SU-DHL-6 (cell line): ENCODE measurements at regions not wholly inside any gene's neighbourhood (a gene's known extent, or its start where the extent isn't known, plus 50 kb on each side); places are given as distances from the start of the nearest gene placed in this dataset.

Experiments used
- H2AFZ ChIP-seq: fragments of 200-600 bp; sonication (generic); 2 replicates; pipeline ENCODE4 v1.6.1; 2014; ENCODE audit warnings: low read depth, mild to moderate bottlenecking, moderate library complexity, mixed read lengths, antibody characterized with exemption, low read length; ENCODE audit not compliant: severe bottlenecking
- H3F3A ChIP-seq: fragments of 200-600 bp; shearing (Covaris generic); 2 replicates; pipeline ENCODE4 v1.6.0; 2016; ENCODE audit warnings: antibody characterized with exemption, mild to moderate bottlenecking; ENCODE audit not compliant: insufficient read depth
- H3K27ac ChIP-seq: fragments of 200-600 bp; sonication (generic); 2 replicates; pipeline ENCODE4 v1.5.1; 2016; ENCODE audit warnings: low read depth, mild to moderate bottlenecking, low read length, moderate library complexity, mixed read lengths
- H3K27me3 ChIP-seq: fragments of 200-600 bp; sonication (generic), shearing (Covaris generic); 2 replicates; pipeline ENCODE4 v1.6.0; 2014; ENCODE audit warnings: mild to moderate bottlenecking, low read length
- H3K36me3 ChIP-seq: fragments of 200-600 bp; sonication (generic); 2 replicates; pipeline ENCODE4 v1.6.1; 2014; ENCODE audit warnings: mild to moderate bottlenecking, low read length, mixed read lengths
- H3K4me2 ChIP-seq: fragments of 300-600, 200-600 bp; shearing (Covaris generic), sonication (generic); 2 replicates; pipeline ENCODE4 v1.6.0; 2014; ENCODE audit warnings: low read length, low read depth, mild to moderate bottlenecking; ENCODE audit not compliant: poor library complexity, severe bottlenecking
- H3K4me3 ChIP-seq: fragments of 200-600 bp; sonication (generic); 2 replicates; pipeline ENCODE4 v1.5.1; 2014; ENCODE audit warnings: antibody characterized with exemption, low read length, mild to moderate bottlenecking, mixed read lengths; ENCODE audit not compliant: insufficient read depth, poor library complexity, severe bottlenecking
- H3K79me2 ChIP-seq: fragments of 200-600 bp; sonication (generic); 2 replicates; pipeline ENCODE4 v1.6.1; 2014; ENCODE audit warnings: mild to moderate bottlenecking, low read length, moderate library complexity; ENCODE audit not compliant: insufficient read depth
- H3K9ac ChIP-seq: fragments of 200-600 bp; sonication (generic); 2 replicates; pipeline ENCODE4 v1.7.0; 2014; ENCODE audit warnings: mild to moderate bottlenecking, low read length
- H3K9me2 ChIP-seq: fragments of 200-600 bp; sonication (generic); replicated peaks from 2 replicates; pipeline ENCODE4 v1.6.1; 2014; ENCODE audit warnings: low read length; ENCODE audit not compliant: insufficient read depth
- H3K9me3 ChIP-seq: fragments of 200-600 bp; sonication (generic); 2 replicates; pipeline ENCODE4 v1.6.1; 2014; ENCODE audit warnings: low read length, mixed read lengths; ENCODE audit not compliant: insufficient read depth
- H4K20me1 ChIP-seq: fragments of 200-600 bp; sonication (generic); 2 replicates; pipeline ENCODE4 v1.6.1; 2014; ENCODE audit warnings: low read depth, mild to moderate bottlenecking, antibody characterized with exemption, low read length, moderate library complexity, mixed read lengths
- CTCF ChIP-seq: fragments of 200-600 bp; sonication (generic); IDR thresholded peaks from one replicate; pipeline ENCODE4 v1.5.1; 2017; ENCODE audit warnings: antibody characterized with exemption, mild to moderate bottlenecking, low read length, moderate library complexity; ENCODE audit not compliant: insufficient read depth, poor library complexity, severe bottlenecking
- EZH2phosphoT487 ChIP-seq: fragments of 200-600 bp; sonication (generic), shearing (Covaris generic); conservative IDR thresholded peaks from 2 replicates; pipeline ENCODE4 v1.6.1; 2018; ENCODE audit warnings: mild to moderate bottlenecking, antibody characterized with exemption, low read length, moderate library complexity, mixed read lengths

DNA sequence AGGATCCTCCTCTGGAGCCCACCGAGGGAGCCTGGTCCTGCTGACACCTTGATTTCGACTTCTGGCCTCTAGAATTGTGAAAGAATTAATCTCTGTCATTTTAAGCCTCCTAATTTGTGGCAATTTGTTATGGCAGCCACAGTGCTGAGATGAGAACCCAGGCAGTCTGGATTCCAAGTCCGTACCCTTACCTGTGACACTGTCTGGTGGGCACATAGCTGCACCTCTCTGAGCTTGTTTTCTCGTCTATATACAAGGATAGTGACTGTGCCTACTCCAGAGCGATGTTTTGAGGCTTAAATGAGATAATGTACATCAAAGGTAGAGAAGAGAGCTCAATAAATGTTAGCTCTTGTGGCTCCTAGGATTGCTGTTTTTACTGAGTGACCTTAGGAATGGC lies 128.4 kb upstream of the MPHOSPH6 start:
- H3K4me2 ChIP-seq, result no peak overlapping the region
- H2AFZ ChIP-seq, result no peak overlapping the region
- no peaks in the 10 kb centered on the region for H3K27me3 ChIP-seq
- no peak overlapping the region for H3K9ac ChIP-seq
- no peaks in the 10 kb centered on the region for H3K9me2 ChIP-seq
- H4K20me1 ChIP-seq, result no peaks in the 10 kb centered on the region
- no peaks in the 10 kb centered on the region for H3K79me2 ChIP-seq
- H3K4me3 ChIP-seq, result no peak overlapping the region
- H3K27ac ChIP-seq, result no peak overlapping the region
- no peaks in the 10 kb centered on the region for H3K9me3 ChIP-seq
- H3K36me3 ChIP-seq, result no peaks in the 10 kb centered on the region
- TF ChIP-seq CTCF (no peak), EZH2phosphoT487 (no peak)
- H3F3A ChIP-seq, result no peaks in the 10 kb centered on the region

GRCh38 chr16:82295290-82296201 lies 125.5 kb upstream of the MPHOSPH6 start:
- H3K9me2 ChIP-seq, result no peaks in the 10 kb centered on the region
- H3F3A ChIP-seq, result no peaks in the 10 kb centered on the region
- H3K36me3 ChIP-seq, result no peaks in the 10 kb centered on the region
- H3K9ac ChIP-seq, result no peak overlapping the region
- no peak overlapping the region for H2AFZ ChIP-seq
- no peak for TF ChIP-seq CTCF
- TF ChIP-seq EZH2phosphoT487, result no peak
- no peaks in the 10 kb centered on the region for H4K20me1 ChIP-seq
- no peaks in the 10 kb centered on the region for H3K9me3 ChIP-seq
- H3K27ac ChIP-seq, result no peak overlapping the region
- no peaks in the 10 kb centered on the region for H3K27me3 ChIP-seq
- H3K4me2 ChIP-seq, result no peak overlapping the region
- H3K4me3 ChIP-seq, result no peak overlapping the region
- H3K79me2 ChIP-seq, result no peaks in the 10 kb centered on the region

GRCh38 chr16:82293671-82294070 lies 123.6 kb upstream of the MPHOSPH6 start:
- Histone ChIP-seq H3K79me2 (no peaks in the 10 kb centered on the region), H3K27ac (no peak overlapping the region)

More at GRCh38 chr16:82293671-82294070, 123.6 kb upstream of the MPHOSPH6 start:
- no peak for TF ChIP-seq EZH2phosphoT487
- TF ChIP-seq CTCF, result no peak
- H3K9me2 ChIP-seq, result no peaks in the 10 kb centered on the region
- H3K9ac ChIP-seq, result no peak overlapping the region
- H3K4me2 ChIP-seq, result no peak overlapping the region
- no peaks in the 10 kb centered on the region for H3K27me3 ChIP-seq
- no peaks in the 10 kb centered on the region for H3K36me3 ChIP-seq
- H3K4me3 ChIP-seq, result no peak overlapping the region
- H2AFZ ChIP-seq, result no peak overlapping the region
- H3F3A ChIP-seq, result no peaks in the 10 kb centered on the region
- H4K20me1 ChIP-seq, result no peaks in the 10 kb centered on the region
- no peaks in the 10 kb centered on the region for H3K9me3 ChIP-seq
